ENCODE measurements at regions not wholly inside any gene's neighbourhood (a gene's known extent, or its start where the extent isn't known, plus 50 kb on each side); places are given as distances from the start of the nearest gene placed in this dataset.
"Not testable (repeated sequence)": the region's sequence is repeated elsewhere in the genome, so short reads cannot be mapped to it uniquely, and the experiment has no call there.

DNA sequence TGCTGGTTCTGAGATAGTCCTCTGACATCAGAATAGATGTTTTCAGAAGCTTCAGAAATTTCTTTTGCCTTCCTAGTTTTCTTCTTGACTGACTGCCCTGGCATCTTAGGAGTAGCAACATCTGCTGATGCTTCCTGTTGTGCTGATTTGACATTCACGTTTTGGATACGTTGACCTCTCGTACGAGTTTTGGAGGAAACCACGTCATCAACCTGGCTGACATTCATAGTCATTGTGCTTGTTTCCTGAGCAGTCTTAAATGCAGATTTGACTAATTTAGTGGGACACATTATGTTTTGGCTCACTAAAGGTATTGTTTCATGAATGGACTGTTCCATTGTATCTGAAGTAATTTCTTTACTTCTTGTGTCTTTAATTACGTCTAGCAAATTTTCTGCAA is 86.2 kb downstream of the TBR1 start:
- not testable (repeated sequence) for H3K27ac ChIP-seq (ENCODE audit: insufficient read length, low read depth, low read length); H3K27me3 ChIP-seq (ENCODE audit: insufficient read depth, low read length); H3T11ph ChIP-seq (ENCODE audit: low read length); H4K8ac ChIP-seq (replicated peaks; ENCODE audit: insufficient read length, low read depth, low read length); H3K27ac Mint-ChIP-seq; H2BK5ac ChIP-seq (ENCODE audit: insufficient read length, low read length); H3K23ac ChIP-seq (ENCODE audit: insufficient read length, low read depth, low read length); H3K56ac ChIP-seq (ENCODE audit: insufficient read length, low read depth, low read length); H3K27me3 Mint-ChIP-seq (ENCODE audit: low read depth); H4K5ac ChIP-seq (ENCODE audit: insufficient read length, low read depth, low read length); H3K79me2 ChIP-seq (ENCODE audit: insufficient read depth, low read length); H3K4me1 ChIP-seq (ENCODE audit: insufficient read depth, low read length); H3K4me2 ChIP-seq (ENCODE audit: insufficient read depth, insufficient read length, low read length); H4K20me1 ChIP-seq (ENCODE audit: control insufficient read depth, insufficient read depth, insufficient read length); DNase-seq; H2BK15ac ChIP-seq (ENCODE audit: low read depth, low read length); H3K18ac ChIP-seq (ENCODE audit: insufficient read length, low read depth, low read length); H3K79me1 ChIP-seq (ENCODE audit: insufficient read depth, low read depth, low read length, poor library complexity, severe bottlenecking); H3K9me3 Mint-ChIP-seq; H3K9me3 ChIP-seq (ENCODE audit: control insufficient read depth, low read depth, low read length); H3K9ac ChIP-seq (ENCODE audit: extremely low read depth, insufficient read length, low read length); H2AFZ ChIP-seq (ENCODE audit: low read length); H2BK12ac ChIP-seq (ENCODE audit: insufficient read length, low read depth, low read length); H3K23me2 ChIP-seq (ENCODE audit: insufficient read length, low read depth, low read length, poor library complexity, severe bottlenecking); H3K4me1 Mint-ChIP-seq; H3K14ac ChIP-seq (ENCODE audit: insufficient read depth, low read length); H2BK20ac ChIP-seq (ENCODE audit: low read depth, low read length, poor library complexity, severe bottlenecking); H2BK120ac ChIP-seq (ENCODE audit: low read depth, low read length, poor library complexity, severe bottlenecking); H4K91ac ChIP-seq (ENCODE audit: insufficient read length, low read depth, low read length); H3K4me3 Mint-ChIP-seq; H3K4ac ChIP-seq (ENCODE audit: low read depth, low read length); H2AK5ac ChIP-seq (ENCODE audit: insufficient read length, low read length); H3K36me3 Mint-ChIP-seq (ENCODE audit: insufficient read depth in 1 of 3, low read depth in 3 of 3)
- WGBS (ENCODE audit: extremely low coverage, insufficient read length, low lambda C conversion rate): no CpG with 5 or more reads among the region's 6 CpGs

DNA sequence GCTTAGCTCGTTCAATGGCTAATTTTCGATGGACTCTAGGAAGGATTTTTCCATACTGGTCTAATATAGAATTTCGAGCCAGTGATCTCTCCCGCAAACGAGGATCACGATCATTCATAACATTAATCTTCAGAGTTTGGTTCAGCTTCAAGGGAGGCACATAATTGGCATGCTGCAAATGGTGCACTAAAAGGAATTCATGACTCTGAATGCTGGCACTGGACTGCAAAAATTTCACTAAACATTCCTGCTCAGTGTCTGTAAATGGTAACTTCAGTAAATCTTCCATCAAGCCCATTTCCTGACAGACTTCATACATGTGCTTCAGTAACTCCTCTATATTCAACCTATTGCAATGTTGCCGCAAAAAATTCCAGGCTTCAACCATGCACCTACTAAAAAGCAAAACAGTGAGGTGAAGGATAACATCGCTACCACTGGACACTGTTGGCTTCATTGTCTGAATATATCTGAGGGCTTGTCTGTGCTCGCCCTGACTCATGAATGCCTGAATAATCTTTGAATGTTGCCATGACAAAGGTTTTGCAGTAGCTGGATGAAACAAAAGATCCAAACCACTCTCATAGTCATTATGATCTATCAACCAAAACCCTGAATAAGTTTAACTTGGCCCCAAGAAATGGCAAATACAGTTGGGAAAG is 88.7 kb downstream of the TBR1 start:
- not testable (repeated sequence) for H2BK20ac ChIP-seq (ENCODE audit: low read depth, low read length, poor library complexity, severe bottlenecking); H3K27me3 Mint-ChIP-seq (ENCODE audit: low read depth); H4K8ac ChIP-seq (replicated peaks; ENCODE audit: insufficient read length, low read depth, low read length); H3K27ac Mint-ChIP-seq; H3K4ac ChIP-seq (ENCODE audit: low read depth, low read length); H3K14ac ChIP-seq (ENCODE audit: insufficient read depth, low read length); H3K4me2 ChIP-seq (ENCODE audit: insufficient read depth, insufficient read length, low read length); H2BK12ac ChIP-seq (ENCODE audit: insufficient read length, low read depth, low read length); H3K4me3 Mint-ChIP-seq; H3K79me2 ChIP-seq (ENCODE audit: insufficient read depth, low read length); H2BK5ac ChIP-seq (ENCODE audit: insufficient read length, low read length); H4K20me1 ChIP-seq (ENCODE audit: control insufficient read depth, insufficient read depth, insufficient read length); H2AFZ ChIP-seq (ENCODE audit: low read length); H3K79me1 ChIP-seq (ENCODE audit: insufficient read depth, low read depth, low read length, poor library complexity, severe bottlenecking); H2AK5ac ChIP-seq (ENCODE audit: insufficient read length, low read length); H3K4me1 ChIP-seq (ENCODE audit: insufficient read depth, low read length); H4K5ac ChIP-seq (ENCODE audit: insufficient read length, low read depth, low read length); H3K18ac ChIP-seq (ENCODE audit: insufficient read length, low read depth, low read length); H3T11ph ChIP-seq (ENCODE audit: low read length); H3K23me2 ChIP-seq (ENCODE audit: insufficient read length, low read depth, low read length, poor library complexity, severe bottlenecking); H4K91ac ChIP-seq (ENCODE audit: insufficient read length, low read depth, low read length); H2BK120ac ChIP-seq (ENCODE audit: low read depth, low read length, poor library complexity, severe bottlenecking); H3K27me3 ChIP-seq (ENCODE audit: insufficient read depth, low read length); H2BK15ac ChIP-seq (ENCODE audit: low read depth, low read length); H3K9me3 ChIP-seq (ENCODE audit: control insufficient read depth, low read depth, low read length); H3K36me3 Mint-ChIP-seq (ENCODE audit: insufficient read depth in 1 of 3, low read depth in 3 of 3); DNase-seq; H3K4me1 Mint-ChIP-seq; H3K9ac ChIP-seq (ENCODE audit: extremely low read depth, insufficient read length, low read length); H3K27ac ChIP-seq (ENCODE audit: insufficient read length, low read depth, low read length); H3K23ac ChIP-seq (ENCODE audit: insufficient read length, low read depth, low read length); H3K56ac ChIP-seq (ENCODE audit: insufficient read length, low read depth, low read length)
- WGBS (ENCODE audit: extremely low coverage, insufficient read length, low lambda C conversion rate): no CpG with 5 or more reads among the region's 9 CpGs
- peaks cover 3 to 15% of the 10 kb centered on the region in 2 experiments; a peak in 3 of 5 replicates for H3K9me3 Mint-ChIP-seq

Measured in H9 (cell line).